NCI-H1048 (cell line): ENCODE measurements at regions not wholly inside any gene's neighbourhood (a gene's known extent, or its start where the extent isn't known, plus 50 kb on each side); places are given as distances from the start of the nearest gene placed in this dataset.
"Not testable (repeated sequence)": the region's sequence is repeated elsewhere in the genome, so short reads cannot be mapped to it uniquely, and the experiment has no call there.

Experiments used
- DNase-seq: peaks from one replicate; lab custom pipeline; 2025; lab: John Stamatoyannopoulos, UW

- no peak for DNase-seq
Observed at GRCh38 chr6:63014290-63014689, 197.0 kb upstream of the FKBP1C start.

GRCh38 chr6:63022631-63023030 is 188.6 kb upstream of the FKBP1C start:
- no peak for DNase-seq

GRCh38 chr6:63023726-63024125 is 187.5 kb upstream of the FKBP1C start:
- no peak for DNase-seq

- no peak for DNase-seq
Observed at GRCh38 chr6:63049216-63049615, 162.1 kb upstream of the FKBP1C start.

- not testable (repeated sequence) for DNase-seq
Observed at GRCh38 chr6:63053206-63053605, 158.1 kb upstream of the FKBP1C start.

GRCh38 chr6:63058601-63059000 is 152.7 kb upstream of the FKBP1C start:
- no peak for DNase-seq

- DNase-seq: no peak
Observed at GRCh38 chr6:63063631-63064271, 147.5 kb upstream of the FKBP1C start.

GRCh38 chr6:63066055-63066704 is 145.1 kb upstream of the FKBP1C start:
- DNase-seq: no peak

- DNase-seq: no peak
Observed at GRCh38 chr6:63094947-63095346, 116.3 kb upstream of the FKBP1C start.

GRCh38 chr6:63097222-63097621 is 114.0 kb upstream of the FKBP1C start:
- no peak for DNase-seq

- DNase-seq: no peak
Observed at GRCh38 chr6:63098789-63099188, 112.5 kb upstream of the FKBP1C start.

GRCh38 chr6:63099772-63100459 is 111.4 kb upstream of the FKBP1C start:
- DNase-seq: no peak

- no peak for DNase-seq
Observed at GRCh38 chr6:63114610-63115211, 96.6 kb upstream of the FKBP1C start.

- no peak for DNase-seq
Observed at GRCh38 chr6:63121166-63121565, 90.1 kb upstream of the FKBP1C start.

- no peak for DNase-seq
Observed at GRCh38 chr6:63140114-63140513, 71.2 kb upstream of the FKBP1C start.

GRCh38 chr6:63140692-63141318 is 70.5 kb upstream of the FKBP1C start:
- DNase-seq: no peak

GRCh38 chr6:63149730-63150129 is 61.5 kb upstream of the FKBP1C start:
- no peak for DNase-seq

GRCh38 chr6:63154535-63154934 is 56.7 kb upstream of the FKBP1C start:
- DNase-seq: no peak
